Keratinocyte (primary cell): ENCODE measurements at regions not wholly inside any gene's neighbourhood (a gene's known extent, or its start where the extent isn't known, plus 50 kb on each side); places are given as distances from the start of the nearest gene placed in this dataset.

Experiments used
- DNase-seq: peaks from one replicate; pipeline ENCODE4 v3.0.0-alpha.2; 2011; ENCODE audit warnings: low read depth, missing footprints, low spot score
- FAIRE-seq: peaks from 2 replicates; lab custom pipeline; 2011; peaks lifted over from hg19 to GRCh38; lab: Jason Lieb, UNC
- H2AFZ ChIP-seq: 2 replicates; pipeline ENCODE4 v1.6.0; 2012; ENCODE audit warnings: low read length, control low read depth, inconsistent platforms; ENCODE audit not compliant: control insufficient read depth
- H3K27ac ChIP-seq: 2 replicates; pipeline ENCODE4 v1.5.1; 2011; ENCODE audit warnings: low read length; ENCODE audit not compliant: control insufficient read depth, insufficient read depth
- H3K27me3 ChIP-seq: 3 replicates; pipeline ENCODE4 v1.6.0; 2011; ENCODE audit warnings: low read length; ENCODE audit not compliant: control insufficient read depth, insufficient read depth; ENCODE audit errors: extremely low read depth
- H3K36me3 ChIP-seq, 2 experiments: 2 replicates in 1 of 2; 3 replicates in 1 of 2; pipeline ENCODE4 v1.5.1; 2011; ENCODE audit warnings: low read length in 2 of 2, mild to moderate bottlenecking in 1 of 2; ENCODE audit not compliant: control insufficient read depth in 2 of 2, insufficient read depth in 2 of 2; ENCODE audit errors: extremely low read depth in 1 of 2
- H3K4me1 ChIP-seq: 3 replicates; pipeline ENCODE4 v1.5.1; 2011; ENCODE audit warnings: low read length; ENCODE audit not compliant: control insufficient read depth, insufficient read depth; ENCODE audit errors: extremely low read depth
- H3K4me2 ChIP-seq: 3 replicates; pipeline ENCODE4 v1.6.0; 2011; ENCODE audit warnings: low read depth, low read length; ENCODE audit not compliant: control insufficient read depth, insufficient read depth; ENCODE audit errors: extremely low read depth
- H3K4me3 ChIP-seq, 3 experiments: fragments of 200-600 bp in 1 of 3; sonication (generic) in 1 of 3; 2 replicates in 2 of 3; 3 replicates in 1 of 3; pipeline ENCODE4 v1.5.1; 2011 to 2016; ENCODE audit warnings: low read length in 3 of 3, mild to moderate bottlenecking in 3 of 3, control low read depth in 2 of 3, inconsistent platforms in 1 of 3, low read depth in 1 of 3, mixed read lengths in 1 of 3, mixed run types in 1 of 3, moderate library complexity in 1 of 3; ENCODE audit not compliant: control insufficient read depth in 2 of 3, insufficient read depth in 2 of 3; ENCODE audit errors: extremely low read depth in 1 of 3
- H3K79me2 ChIP-seq: 2 replicates; pipeline ENCODE4 v1.6.0; 2012; ENCODE audit warnings: low read length; ENCODE audit not compliant: control insufficient read depth, insufficient read depth
- H3K9ac ChIP-seq: 3 replicates; pipeline ENCODE4 v1.6.0; 2011; ENCODE audit warnings: low read length; ENCODE audit not compliant: control insufficient read depth, insufficient read depth; ENCODE audit errors: extremely low read depth
- H3K9me1 ChIP-seq: 3 replicates; pipeline ENCODE4 v1.6.0; 2011; ENCODE audit warnings: low read length; ENCODE audit not compliant: control insufficient read depth, insufficient read depth; ENCODE audit errors: extremely low read depth
- H3K9me3 ChIP-seq: 2 replicates; pipeline ENCODE4 v1.5.1; 2012; ENCODE audit warnings: low read depth, low read length; ENCODE audit not compliant: control insufficient read depth
- H4K20me1 ChIP-seq: 3 replicates; pipeline ENCODE4 v1.6.0; 2011; ENCODE audit warnings: low read length; ENCODE audit not compliant: control insufficient read depth, insufficient read depth; ENCODE audit errors: extremely low read depth
- CTCF ChIP-seq, 3 experiments: IDR thresholded peaks in 1 of 3; conservative IDR thresholded peaks in 1 of 3; optimal IDR thresholded peaks in 1 of 3; 2 replicates in 2 of 3; 3 replicates in 1 of 3; pipeline versions ENCODE3 to v1.5.1; 2011; ENCODE audit warnings: low read length in 3 of 3, mild to moderate bottlenecking in 3 of 3, moderate library complexity in 2 of 3, control low read depth in 1 of 3, inconsistent platforms in 1 of 3; ENCODE audit not compliant: insufficient read depth in 2 of 3; ENCODE audit errors: extremely low read depth in 1 of 3
- EZH2 ChIP-seq: IDR thresholded peaks from one replicate; pipeline ENCODE4 v1.6.1; 2012; ENCODE audit warnings: inconsistent platforms, mild to moderate bottlenecking, low read length, moderate library complexity
- dilution Hi-C: fragments of 300-500 bp; cut with MboI; formaldehyde crosslinking; loops from one replicate; pipeline ENCODE4 v1.7.0; 2020; ENCODE audit warnings: low sequenced_read_pairs; ENCODE audit not compliant: extremely low pct_ligation_motif_present

DNA sequence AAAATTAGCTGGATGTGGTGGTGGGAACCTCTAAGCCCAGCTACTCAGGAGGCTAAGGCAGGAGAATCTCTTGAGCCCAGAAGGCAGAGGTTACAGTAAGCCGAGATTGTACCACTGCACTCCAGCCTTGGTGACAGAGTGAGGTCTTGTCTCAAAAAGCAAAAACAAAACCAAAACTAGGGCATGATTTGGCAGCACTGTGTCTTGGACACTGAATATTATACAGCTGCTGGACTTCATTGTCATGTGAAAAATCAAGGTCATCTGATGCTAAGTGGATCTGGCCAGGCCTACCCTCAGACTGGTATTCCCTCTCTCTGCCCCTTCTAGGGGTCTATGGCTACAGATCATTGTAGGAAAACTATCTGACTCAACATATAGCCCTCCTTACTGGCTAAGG, 55.2 kb upstream of the MRPS6 start:
- H3K27ac ChIP-seq, result no peak overlapping the region
- no peaks in the 10 kb centered on the region for H3K27me3 ChIP-seq
- dilution Hi-C loops, result no loop called here
- no peak overlapping the region for H3K4me2 ChIP-seq
- H3K79me2 ChIP-seq, result no peaks in the 10 kb centered on the region
- H3K9ac ChIP-seq, result no peak overlapping the region
- FAIRE-seq, result no peak
- no peak for TF ChIP-seq EZH2
- no peak for TF ChIP-seq CTCF (optimal IDR thresholded peaks at IDR 0.05 in 1 of 3, IDR thresholded peaks at IDR 0.05 in 1 of 3, conservative IDR thresholded peaks at IDR 0.05 in 1 of 3; ENCODE audit: extremely low read depth in 1 of 3, insufficient read depth in 2 of 3, low read length in 3 of 3)
- no peaks in the 10 kb centered on the region for H3K36me3 ChIP-seq
- no peaks in the 10 kb centered on the region for H4K20me1 ChIP-seq
- H3K9me3 ChIP-seq, result peaks cover 2% of the 10 kb centered on the region
- H2AFZ ChIP-seq, result no peak overlapping the region
- H3K4me1 ChIP-seq, result no peaks in the 10 kb centered on the region
- no peak overlapping the region for H3K4me3 ChIP-seq
- DNase-seq, result no peak
- H3K9me1 ChIP-seq, result no peaks in the 10 kb centered on the region

DNA sequence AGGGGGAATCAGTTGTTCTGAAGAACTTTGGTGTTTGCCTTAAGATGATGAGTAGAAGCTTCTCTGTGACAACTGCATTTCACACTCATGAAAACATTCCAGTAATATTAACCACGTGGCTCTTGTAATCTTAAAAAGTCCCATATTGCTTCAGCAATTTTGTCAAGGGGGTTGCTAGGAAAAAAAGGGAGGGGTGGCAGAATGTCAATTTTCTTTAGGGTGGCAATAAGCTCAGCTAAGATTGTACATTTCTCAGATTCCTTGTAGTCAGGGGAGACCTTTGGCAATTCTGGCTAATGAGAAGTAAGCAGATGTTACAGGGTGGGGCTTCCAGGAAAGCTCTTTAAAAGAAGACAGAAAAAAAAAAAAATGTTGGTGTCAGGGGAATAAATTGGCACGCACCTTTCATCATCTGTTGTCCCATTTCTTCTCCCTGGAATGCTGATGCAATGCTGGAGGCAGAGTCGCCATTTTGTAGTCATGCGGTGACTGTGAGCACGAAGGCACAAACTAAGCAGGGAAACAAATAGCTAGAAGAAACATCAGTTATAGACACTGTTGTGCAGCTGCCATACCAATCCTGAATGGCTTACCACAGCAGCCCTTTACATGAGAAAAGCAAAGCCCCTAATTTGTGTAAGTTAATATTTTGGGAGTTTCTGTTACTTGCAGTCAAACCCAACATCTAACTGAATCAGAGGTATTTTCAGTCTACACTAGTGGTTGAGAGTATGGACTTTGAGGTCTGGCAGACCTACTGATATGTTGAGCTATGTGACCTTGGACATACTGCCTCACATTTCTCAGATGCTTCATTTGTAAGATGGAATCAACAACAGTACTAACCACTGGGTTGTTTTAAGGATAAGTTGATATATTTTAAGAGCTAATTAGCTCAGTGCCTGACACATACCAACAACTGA, 56.1 kb upstream of the MRPS6 start:
- Histone ChIP-seq H3K4me1 (no peaks in the 10 kb centered on the region), H2AFZ (no peak overlapping the region), H3K4me2 (no peak overlapping the region), H4K20me1 (no peaks in the 10 kb centered on the region), H3K4me3 (no peak overlapping the region), H3K9ac (no peak overlapping the region), H3K36me3 (no peaks in the 10 kb centered on the region), H3K9me3 (peaks cover 4% of the 10 kb centered on the region), H3K27ac (no peak overlapping the region), H3K79me2 (no peaks in the 10 kb centered on the region), H3K9me1 (no peaks in the 10 kb centered on the region), H3K27me3 (no peaks in the 10 kb centered on the region)
- dilution Hi-C loops, result no loop called here
- DNase-seq (no peak), FAIRE-seq (no peak)
- TF ChIP-seq EZH2 (no peak), CTCF (optimal IDR thresholded peaks at IDR 0.05 in 1 of 3, IDR thresholded peaks at IDR 0.05 in 1 of 3, conservative IDR thresholded peaks at IDR 0.05 in 1 of 3; ENCODE audit: extremely low read depth in 1 of 3, insufficient read depth in 2 of 3, low read length in 3 of 3) (no peak)
